ENCODE measurements at regions not wholly inside any gene's neighbourhood (a gene's known extent, or its start where the extent isn't known, plus 50 kb on each side); places are given as distances from the start of the nearest gene placed in this dataset.

GRCh38 chr4:147430111-147430510, 50.8 kb upstream of the EDNRA start:
- TF ChIP-seq RHOXF2B (CRISPR knock-in tag; conservative IDR thresholded peaks at IDR 0.05) (no peak), CBX5 (IDR thresholded peaks at IDR 0.05; ENCODE audit: borderline replicate concordance, low read depth) (no peak), YBX1 (IDR thresholded peaks at IDR 0.05) (no peak), POLR2AphosphoS5 (IDR thresholded peaks at IDR 0.05; ENCODE audit: control insufficient read depth, insufficient read depth, low read depth, low read length) (no peak)
- TF ChIP-seq, protein P1, sequence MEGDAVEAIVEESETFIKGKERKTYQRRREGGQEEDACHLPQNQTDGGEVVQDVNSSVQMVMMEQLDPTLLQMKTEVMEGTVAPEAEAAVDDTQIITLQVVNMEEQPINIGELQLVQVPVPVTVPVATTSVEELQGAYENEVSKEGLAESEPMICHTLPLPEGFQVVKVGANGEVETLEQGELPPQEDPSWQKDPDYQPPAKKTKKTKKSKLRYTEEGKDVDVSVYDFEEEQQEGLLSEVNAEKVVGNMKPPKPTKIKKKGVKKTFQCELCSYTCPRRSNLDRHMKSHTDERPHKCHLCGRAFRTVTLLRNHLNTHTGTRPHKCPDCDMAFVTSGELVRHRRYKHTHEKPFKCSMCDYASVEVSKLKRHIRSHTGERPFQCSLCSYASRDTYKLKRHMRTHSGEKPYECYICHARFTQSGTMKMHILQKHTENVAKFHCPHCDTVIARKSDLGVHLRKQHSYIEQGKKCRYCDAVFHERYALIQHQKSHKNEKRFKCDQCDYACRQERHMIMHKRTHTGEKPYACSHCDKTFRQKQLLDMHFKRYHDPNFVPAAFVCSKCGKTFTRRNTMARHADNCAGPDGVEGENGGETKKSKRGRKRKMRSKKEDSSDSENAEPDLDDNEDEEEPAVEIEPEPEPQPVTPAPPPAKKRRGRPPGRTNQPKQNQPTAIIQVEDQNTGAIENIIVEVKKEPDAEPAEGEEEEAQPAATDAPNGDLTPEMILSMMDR (IDR thresholded peaks at IDR 0.05 in 2 of 3, conservative IDR thresholded peaks at IDR 0.05 in 1 of 3; ENCODE audit: insufficient read depth in 2 of 3, low read depth in 1 of 3, low read length in 3 of 3) = no peak
